ENCODE measurements at regions not wholly inside any gene's neighbourhood (a gene's known extent, or its start where the extent isn't known, plus 50 kb on each side); places are given as distances from the start of the nearest gene placed in this dataset.

DNA sequence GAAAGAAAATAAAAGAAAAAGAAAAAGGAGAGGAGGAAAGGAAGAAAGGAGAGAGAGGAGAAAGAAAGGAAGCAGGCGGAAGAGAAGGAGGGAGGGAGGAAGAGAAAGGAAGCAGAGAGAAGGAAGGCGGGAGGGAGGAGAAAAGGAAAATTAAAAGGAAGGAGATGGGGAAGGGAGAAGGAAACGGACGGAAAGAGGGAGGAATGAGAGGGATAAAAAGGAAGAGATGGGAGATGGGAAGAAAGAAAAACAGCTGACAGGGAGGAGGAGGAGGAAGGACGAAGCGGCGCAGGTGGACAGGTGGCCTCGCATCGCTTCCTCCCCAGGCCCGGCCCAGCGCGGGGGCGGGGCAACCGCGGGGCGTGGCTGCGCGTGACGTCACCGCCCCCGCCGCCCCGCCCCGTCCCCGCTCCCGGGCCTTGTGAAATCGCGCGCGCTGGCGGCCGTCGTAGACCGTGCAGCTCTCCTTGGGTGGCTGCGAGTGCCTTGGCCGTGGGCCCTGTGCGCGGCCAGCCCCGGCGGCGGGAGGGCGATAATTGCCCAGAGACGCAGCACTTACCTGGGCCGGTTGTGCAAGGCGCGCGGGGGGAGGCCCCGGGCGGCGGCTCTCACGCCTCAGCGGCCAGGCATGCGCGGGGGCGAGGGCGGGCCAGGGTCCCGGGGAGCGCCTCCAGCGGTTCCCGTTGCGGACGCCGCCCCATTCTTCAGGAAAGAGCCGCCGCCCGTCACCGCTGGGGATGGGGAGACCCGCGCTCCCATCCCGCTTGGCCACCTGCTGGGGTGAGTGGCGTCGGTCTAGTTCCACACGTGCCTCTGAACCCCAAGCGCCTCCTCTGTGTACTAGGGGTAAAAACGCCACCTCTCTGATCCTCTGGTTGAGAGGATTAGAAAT is 49.6 kb upstream of the FOXE1 start:
- Histone ChIP-seq H3K9me3 (ENCODE audit: control insufficient read depth, low read length) (no peaks in the 10 kb centered on the region), H3K27me3 (ENCODE audit: control insufficient read depth, insufficient read depth, low read length, poor library complexity, severe bottlenecking) (peaks cover 47% of the 10 kb centered on the region), H3K9ac (ENCODE audit: extremely low read depth, low read length, poor library complexity, severe bottlenecking) (peak overlapping the region; percentile 25), H3K36me3 (ENCODE audit: control insufficient read depth, insufficient read depth, low read length) (no peaks in the 10 kb centered on the region), H3K4me1 (ENCODE audit: control insufficient read depth, insufficient read depth, low read length) (no peaks in the 10 kb centered on the region), H3K4me3 (ENCODE audit: low read length) (peak overlapping the region; percentile 82), H3K27ac (ENCODE audit: low read depth, low read length) (no peak overlapping the region)
- H3K27me3 Mint-ChIP-seq (ENCODE audit: insufficient read depth) = peaks cover 74% of the 10 kb centered on the region
- H3K9me3 Mint-ChIP-seq = no peaks in the 10 kb centered on the region
- 3 to 5% methylated on average over 30 to 75 of the region's 75 CpGs for whole genome bisulfite sequencing, 2 experiments (ENCODE audit: insufficient coverage in 1 of 2, insufficient read length in 1 of 2)
- no peak overlapping the region for H3K27ac Mint-ChIP-seq
- no peaks in the 10 kb centered on the region for H3K36me3 Mint-ChIP-seq (ENCODE audit: low read depth)
- TF ChIP-seq, protein P1, sequence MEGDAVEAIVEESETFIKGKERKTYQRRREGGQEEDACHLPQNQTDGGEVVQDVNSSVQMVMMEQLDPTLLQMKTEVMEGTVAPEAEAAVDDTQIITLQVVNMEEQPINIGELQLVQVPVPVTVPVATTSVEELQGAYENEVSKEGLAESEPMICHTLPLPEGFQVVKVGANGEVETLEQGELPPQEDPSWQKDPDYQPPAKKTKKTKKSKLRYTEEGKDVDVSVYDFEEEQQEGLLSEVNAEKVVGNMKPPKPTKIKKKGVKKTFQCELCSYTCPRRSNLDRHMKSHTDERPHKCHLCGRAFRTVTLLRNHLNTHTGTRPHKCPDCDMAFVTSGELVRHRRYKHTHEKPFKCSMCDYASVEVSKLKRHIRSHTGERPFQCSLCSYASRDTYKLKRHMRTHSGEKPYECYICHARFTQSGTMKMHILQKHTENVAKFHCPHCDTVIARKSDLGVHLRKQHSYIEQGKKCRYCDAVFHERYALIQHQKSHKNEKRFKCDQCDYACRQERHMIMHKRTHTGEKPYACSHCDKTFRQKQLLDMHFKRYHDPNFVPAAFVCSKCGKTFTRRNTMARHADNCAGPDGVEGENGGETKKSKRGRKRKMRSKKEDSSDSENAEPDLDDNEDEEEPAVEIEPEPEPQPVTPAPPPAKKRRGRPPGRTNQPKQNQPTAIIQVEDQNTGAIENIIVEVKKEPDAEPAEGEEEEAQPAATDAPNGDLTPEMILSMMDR (conservative IDR thresholded peaks at IDR 0.05) = peak; percentile 51
- peaks cover 5% of the 10 kb centered on the region for H3K4me1 Mint-ChIP-seq
- DNase-seq = peak; percentile 90
- peak overlapping the region; percentile 59 for H3K4me3 Mint-ChIP-seq

Measured in endodermal cell (in vitro differentiated cells).